Small intestine (tissue), 7 donors: ENCODE measurements at regions not wholly inside any gene's neighbourhood (a gene's known extent, or its start where the extent isn't known, plus 50 kb on each side); places are given as distances from the start of the nearest gene placed in this dataset.

Source experiments
- DNase-seq, 2 donors: peaks; one replicate each; pipeline versions ENCODE4 v3.0.0 to v3.0.0-alpha.2; 2013
- FAIRE-seq: peaks from 2 replicates; lab custom pipeline; 2012; peaks lifted over from hg19 to GRCh38; lab: Jason Lieb, UNC
- H3K27ac ChIP-seq, 3 donors: one replicate each; pipeline ENCODE4 v1.5.1; 2013; ENCODE audit warnings: low read length in 2 of 3, mild to moderate bottlenecking in 2 of 3, control low read depth in 1 of 3, inconsistent platforms in 1 of 3, low read depth in 1 of 3, moderate library complexity in 1 of 3
- H3K27me3 ChIP-seq, 3 donors: one replicate each; pipeline ENCODE4 v1.6.1; 2013; ENCODE audit warnings: low read length in 3 of 3, inconsistent platforms in 1 of 3; ENCODE audit not compliant: control insufficient read depth in 3 of 3, insufficient read depth in 3 of 3
- H3K36me3 ChIP-seq, 3 donors: one replicate each; pipeline ENCODE4 v1.6.1; 2013; ENCODE audit warnings: low read length in 3 of 3, inconsistent platforms in 1 of 3, low read depth in 1 of 3, mild to moderate bottlenecking in 1 of 3, moderate library complexity in 1 of 3; ENCODE audit not compliant: control insufficient read depth in 3 of 3, insufficient read depth in 2 of 3
- H3K4me1 ChIP-seq, 3 donors: one replicate each; pipeline ENCODE4 v1.6.1; 2013; ENCODE audit warnings: low read length in 2 of 3, inconsistent platforms in 1 of 3, low read depth in 1 of 3, mild to moderate bottlenecking in 1 of 3, moderate library complexity in 1 of 3; ENCODE audit not compliant: control insufficient read depth in 3 of 3, insufficient read depth in 2 of 3
- H3K4me3 ChIP-seq, 3 donors: one replicate each; pipeline ENCODE4 v1.5.1; 2013; ENCODE audit warnings: low read length in 3 of 3, control low read depth in 1 of 3, inconsistent platforms in 1 of 3, low read depth in 1 of 3, mild to moderate bottlenecking in 1 of 3, moderate library complexity in 1 of 3
- H3K9me3 ChIP-seq, 2 donors: one replicate each; pipeline ENCODE4 v1.6.1; 2013; ENCODE audit warnings: low read depth in 1 of 2, low read length in 1 of 2; ENCODE audit not compliant: control insufficient read depth in 2 of 2, insufficient read depth in 1 of 2
- WGBS, 3 donors: extraction: QIAGEN DNeasy Blood & Tissue Kit; methylation state at CpG; one replicate each; pipeline ENCODE4 v1.1.7; 2013; 5-methylcytosine and 5-hydroxymethylcytosine counted together
- donor health status: healthy with polysubstance abuse.
- donor health status: control.
- donor health status: control.
- donor health status: Bipolar disorder and iron deficiency.
- donor health status: healthy.

DNA sequence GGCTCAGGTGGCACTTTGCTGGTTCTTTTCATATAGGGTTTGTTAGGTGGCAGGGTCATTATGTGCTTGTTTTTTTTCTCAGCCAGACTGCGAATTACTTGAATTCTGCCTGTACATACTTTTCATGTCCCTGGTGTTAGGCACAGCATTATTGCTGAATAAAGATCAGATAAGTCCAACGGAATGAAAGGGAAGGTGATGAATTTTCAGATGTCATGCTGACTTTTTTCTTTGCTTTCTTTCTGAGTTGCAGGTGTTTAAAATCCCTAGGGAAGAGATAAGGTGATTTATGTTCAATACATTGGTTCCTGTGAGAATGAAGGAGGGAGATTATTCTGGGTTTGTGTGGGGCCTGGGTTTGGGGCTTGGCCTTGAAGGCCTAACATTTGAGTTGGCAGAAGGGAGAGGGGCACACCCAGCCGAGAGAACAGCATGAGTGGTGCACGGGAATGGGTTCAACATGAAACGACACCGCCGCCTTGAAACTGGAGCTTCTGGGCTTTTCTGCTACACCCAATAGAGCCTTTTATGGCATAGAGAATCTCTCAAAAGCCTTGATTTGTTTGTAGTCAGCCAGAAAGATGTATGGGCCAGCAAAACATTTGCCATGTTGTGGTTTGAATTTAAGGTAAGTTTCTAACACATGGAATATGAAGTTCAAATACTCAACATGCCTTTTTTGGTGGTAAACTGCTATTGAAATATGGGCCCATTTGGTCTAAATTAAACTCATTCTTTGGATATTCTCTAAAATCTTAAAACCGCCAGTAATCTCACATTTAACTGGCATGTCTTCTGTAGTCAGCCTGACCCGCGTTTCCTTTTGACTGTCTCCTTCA, 477.0 kb downstream of the PCNX1 start:
- DNase-seq (no peak), FAIRE-seq (no peak)
- peaks cover 0 to 2% (median 0%) of the 10 kb centered on the region in 3 donors for H3K36me3 ChIP-seq
- WGBS, 3 donors, result 87 to 93% (median 87%) methylated on average over 10 of the region's 10 CpGs
- no peaks in the 10 kb centered on the region for H3K27me3 ChIP-seq
- H3K27ac ChIP-seq, result no peak overlapping the region
- no peak overlapping the region for H3K4me3 ChIP-seq
- H3K4me1 ChIP-seq, result no peaks in the 10 kb centered on the region
- no peaks in the 10 kb centered on the region for H3K9me3 ChIP-seq

DNA sequence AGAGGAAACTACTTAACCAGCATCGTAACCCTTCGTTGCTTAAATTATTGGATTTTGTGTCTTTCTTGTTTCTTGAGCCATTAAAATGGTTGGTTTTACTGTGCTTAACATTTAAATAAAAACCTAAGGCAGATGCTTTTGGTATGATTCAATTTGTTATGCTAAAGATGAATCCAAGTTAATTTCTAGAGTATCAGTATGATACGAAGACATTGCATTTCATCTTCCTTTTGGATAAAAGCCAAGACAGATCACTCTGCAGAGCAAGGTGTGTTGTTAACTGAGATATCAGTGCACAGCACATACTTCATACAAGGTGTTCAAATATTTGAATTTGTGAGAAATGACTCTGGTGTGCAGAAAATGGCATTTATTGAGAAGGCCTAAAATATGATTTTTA, 480.5 kb downstream of the PCNX1 start:
- no peak overlapping the region for H3K27ac ChIP-seq
- H3K36me3 ChIP-seq, result no peaks in the 10 kb centered on the region
- 79 to 91% (median 80%) methylated on average over 3 of the region's 3 CpGs for WGBS, 3 donors
- no peak overlapping the region for H3K4me3 ChIP-seq
- no peak for FAIRE-seq
- no peaks in the 10 kb centered on the region for H3K27me3 ChIP-seq
- H3K4me1 ChIP-seq, result no peaks in the 10 kb centered on the region
- H3K9me3 ChIP-seq, result no peaks in the 10 kb centered on the region
- DNase-seq, result no peak

DNA sequence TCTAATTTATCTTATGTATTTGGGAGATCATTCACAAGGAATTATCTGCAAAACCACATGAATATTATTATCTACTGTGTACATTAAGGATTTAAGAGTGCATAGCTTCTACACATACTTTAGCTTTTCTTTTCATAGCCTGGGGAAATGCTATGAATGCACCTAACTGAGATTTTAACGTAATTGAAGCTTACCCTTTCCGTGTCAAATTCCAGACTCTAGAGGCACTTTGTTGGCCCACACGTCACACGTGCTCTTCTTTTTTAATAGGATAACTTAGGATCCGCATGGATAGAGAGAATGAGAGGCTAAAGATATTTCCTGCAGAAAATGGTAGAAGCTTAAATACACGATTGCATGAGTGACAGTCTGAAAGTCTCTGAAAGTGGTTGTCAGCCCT, 481.1 kb downstream of the PCNX1 start:
- no peak overlapping the region for H3K4me3 ChIP-seq
- 94 to 96% (median 95%) methylated on average over 6 of the region's 6 CpGs for WGBS, 3 donors
- no peak overlapping the region for H3K27ac ChIP-seq
- H3K9me3 ChIP-seq, result no peaks in the 10 kb centered on the region
- H3K27me3 ChIP-seq, result no peaks in the 10 kb centered on the region
- H3K36me3 ChIP-seq, result no peaks in the 10 kb centered on the region
- FAIRE-seq (no peak), DNase-seq (no peak)
- no peaks in the 10 kb centered on the region for H3K4me1 ChIP-seq

DNA sequence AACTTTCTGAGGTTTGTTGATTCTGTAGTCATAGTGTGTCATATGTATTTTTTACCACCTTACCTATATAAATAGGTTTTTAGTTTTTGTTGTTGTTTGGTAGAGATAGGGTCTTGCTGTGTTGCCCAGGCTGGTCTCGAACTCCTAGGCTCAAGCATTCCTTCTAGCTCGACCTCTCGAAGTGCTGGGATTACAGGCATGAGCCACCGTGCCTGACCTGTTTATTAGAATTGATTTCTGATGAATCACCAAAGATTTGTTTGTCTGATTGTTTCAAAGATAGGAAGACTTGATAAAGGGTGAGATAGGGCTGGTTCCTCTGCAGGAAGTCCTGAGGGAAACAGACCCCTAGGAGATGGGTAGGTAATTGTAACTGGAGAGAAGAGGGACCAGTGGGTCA, 481.6 kb downstream of the PCNX1 start:
- no peak for FAIRE-seq
- no peaks in the 10 kb centered on the region for H3K9me3 ChIP-seq
- H3K27me3 ChIP-seq, result no peaks in the 10 kb centered on the region
- no peaks in the 10 kb centered on the region for H3K4me1 ChIP-seq
- 90 to 94% (median 92%) methylated on average over 4 of the region's 4 CpGs for WGBS, 3 donors
- no peaks in the 10 kb centered on the region for H3K36me3 ChIP-seq
- no peak for DNase-seq
- no peak overlapping the region for H3K4me3 ChIP-seq
- no peak overlapping the region for H3K27ac ChIP-seq

DNA sequence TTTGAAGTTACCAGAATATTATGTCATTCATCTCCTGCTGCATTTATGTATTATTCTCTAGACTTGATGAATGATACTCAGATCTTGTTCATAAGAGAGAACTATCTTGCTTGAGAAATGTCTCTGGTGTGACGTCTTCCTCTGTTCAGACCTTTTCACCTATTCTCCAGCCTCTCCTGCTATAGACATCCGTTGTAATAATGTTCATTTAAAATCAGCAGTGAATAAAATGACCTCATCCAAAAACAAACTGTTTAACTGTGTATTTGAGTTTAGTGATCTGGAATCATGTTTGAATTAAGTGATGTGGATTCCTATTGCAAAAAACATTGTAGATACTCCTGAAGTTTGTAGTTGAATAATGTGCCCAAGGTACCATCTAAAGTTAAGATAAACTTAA, 487.1 kb downstream of the PCNX1 start:
- 80 to 87% (median 81%) methylated on average over 2 of the region's 2 CpGs for WGBS, 3 donors
- no peaks in the 10 kb centered on the region for H3K27me3 ChIP-seq
- FAIRE-seq, result no peak

DNA sequence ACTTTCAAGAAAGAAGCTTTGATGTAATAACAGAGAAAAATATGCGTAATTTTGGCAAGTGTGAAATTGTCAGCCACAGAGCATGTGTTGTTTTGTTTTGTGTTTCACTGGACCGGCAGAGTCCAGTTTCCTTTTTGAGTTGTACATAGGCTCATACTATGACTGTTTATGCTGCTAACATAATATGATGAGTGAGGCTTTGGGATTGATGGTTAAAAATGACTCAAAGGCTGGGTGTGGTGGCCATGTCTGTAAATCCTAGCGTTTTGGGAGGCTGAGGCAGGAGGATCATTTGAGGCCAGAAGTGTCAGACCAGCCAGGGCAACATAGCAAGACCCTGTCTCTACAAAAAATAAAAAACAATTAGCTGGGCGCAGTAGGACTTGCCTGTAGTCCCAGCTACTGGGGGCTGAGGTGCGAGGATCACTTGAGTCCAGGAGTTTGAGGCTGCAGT, 487.9 kb downstream of the PCNX1 start:
- H3K9me3 ChIP-seq, result no peaks in the 10 kb centered on the region
- 84 to 94% (median 85%) methylated on average over 5 of the region's 5 CpGs for WGBS, 3 donors
- no peaks in the 10 kb centered on the region for H3K27me3 ChIP-seq
- H3K27ac ChIP-seq, result no peak overlapping the region
- no peak for DNase-seq
- no peak overlapping the region for H3K4me3 ChIP-seq
- no peaks in the 10 kb centered on the region for H3K36me3 ChIP-seq
- no peaks in the 10 kb centered on the region for H3K4me1 ChIP-seq
- no peak for FAIRE-seq

More for the DNA sequence above, 487.1 kb downstream of the PCNX1 start:
- no peak for DNase-seq
- no peak overlapping the region for H3K27ac ChIP-seq
- H3K9me3 ChIP-seq, result no peaks in the 10 kb centered on the region
- H3K36me3 ChIP-seq, result no peaks in the 10 kb centered on the region
- H3K4me3 ChIP-seq, result no peak overlapping the region
- no peaks in the 10 kb centered on the region for H3K4me1 ChIP-seq

DNA sequence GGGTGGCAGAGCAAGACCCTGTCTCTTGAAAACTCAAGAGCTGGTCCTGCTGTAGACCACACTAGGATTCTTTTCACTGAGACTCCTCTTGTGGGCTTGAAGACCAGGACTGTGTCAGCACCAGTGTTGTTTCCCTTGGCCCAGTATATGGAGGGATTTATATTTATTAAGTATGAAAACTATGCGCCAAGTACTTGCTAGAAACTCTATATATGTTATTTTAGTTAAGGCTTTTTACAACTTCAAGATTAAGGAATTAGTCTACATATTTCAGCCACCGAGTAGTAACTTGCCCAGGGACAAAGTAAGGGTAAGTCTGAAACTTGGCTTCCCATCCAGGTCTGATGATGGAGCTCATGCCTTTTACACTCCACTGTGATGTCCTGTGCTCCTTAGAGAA, 488.4 kb downstream of the PCNX1 start:
- DNase-seq (no peak), FAIRE-seq (no peak)
- 95 to 96% (median 96%) methylated on average over 2 of the region's 2 CpGs for WGBS, 3 donors
- no peaks in the 10 kb centered on the region for H3K27me3 ChIP-seq
- no peaks in the 10 kb centered on the region for H3K4me1 ChIP-seq
- no peak overlapping the region for H3K4me3 ChIP-seq
- H3K9me3 ChIP-seq, result no peaks in the 10 kb centered on the region
- no peak overlapping the region for H3K27ac ChIP-seq
- H3K36me3 ChIP-seq, result no peaks in the 10 kb centered on the region

DNA sequence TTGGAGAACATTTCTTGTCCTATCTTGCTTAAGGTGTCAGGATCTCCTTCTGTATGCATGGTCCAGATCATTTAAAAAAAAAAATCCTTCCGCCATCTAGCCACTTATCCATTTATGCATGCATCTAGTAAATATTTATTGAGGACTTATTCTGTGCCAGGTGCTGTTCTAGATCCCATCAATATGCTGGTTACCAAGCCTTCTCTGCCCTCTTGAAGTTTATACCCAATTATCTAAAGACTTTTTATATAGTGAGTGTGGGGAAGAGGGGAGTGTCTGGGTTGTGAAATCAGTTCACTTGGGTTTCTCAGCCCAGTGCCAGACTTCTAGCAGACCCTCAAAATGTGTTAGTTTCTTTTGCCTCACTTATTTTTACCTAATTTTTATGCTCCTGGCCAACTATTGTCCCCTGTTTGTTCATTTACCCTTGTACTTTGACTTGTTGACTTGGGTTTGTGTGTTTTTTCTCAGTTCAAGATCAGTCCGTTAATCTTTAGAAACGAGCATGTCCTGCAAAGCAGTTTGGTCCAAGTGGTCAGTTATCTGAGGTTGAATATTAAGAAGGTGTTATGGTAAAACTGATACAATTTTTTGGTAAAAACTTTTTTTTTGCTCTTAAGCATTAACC, 488.9 kb downstream of the PCNX1 start:
- H3K27ac ChIP-seq, result no peak overlapping the region
- WGBS, 3 donors, result 64 to 83% (median 68%) methylated on average over 3 of the region's 3 CpGs
- no peaks in the 10 kb centered on the region for H3K9me3 ChIP-seq
- FAIRE-seq (no peak), DNase-seq (no peak)
- H3K4me3 ChIP-seq, result no peak overlapping the region
- H3K4me1 ChIP-seq, result no peaks in the 10 kb centered on the region
- H3K36me3 ChIP-seq, result no peaks in the 10 kb centered on the region
- no peaks in the 10 kb centered on the region for H3K27me3 ChIP-seq
